NCI-H2196 (cell line): ENCODE measurements at regions not wholly inside any gene's neighbourhood (a gene's known extent, or its start where the extent isn't known, plus 50 kb on each side); places are given as distances from the start of the nearest gene placed in this dataset.

Source experiments
- DNase-seq: peaks from one replicate; lab custom pipeline; 2025; ENCODE audit not compliant: unreplicated experiment; lab: John Stamatoyannopoulos, UW

GRCh38 chr21:15421441-15421881, 308.3 kb upstream of the USP25 start:
- DNase-seq = no peak

- DNase-seq = no peak
Measured at GRCh38 chr21:15421947-15422346, 307.8 kb upstream of the USP25 start.

- no peak for DNase-seq
Measured at GRCh38 chr21:15422783-15423182, 307.0 kb upstream of the USP25 start.

- no peak for DNase-seq
Measured at GRCh38 chr21:15423676-15424445, 305.9 kb upstream of the USP25 start.

- DNase-seq = no peak
Measured at GRCh38 chr21:15425049-15425448, 304.7 kb upstream of the USP25 start.

- no peak for DNase-seq
Measured at GRCh38 chr21:15430023-15430422, 299.8 kb upstream of the USP25 start.

GRCh38 chr21:15430577-15430976, 299.2 kb upstream of the USP25 start:
- no peak for DNase-seq

GRCh38 chr21:15431053-15431452, 298.7 kb upstream of the USP25 start:
- DNase-seq = no peak

- no peak for DNase-seq
Measured at GRCh38 chr21:15433091-15433490, 296.7 kb upstream of the USP25 start.

GRCh38 chr21:15434163-15434905, 295.4 kb upstream of the USP25 start:
- no peak for DNase-seq

GRCh38 chr21:15436031-15436430, 293.8 kb upstream of the USP25 start:
- DNase-seq = no peak

- no peak for DNase-seq
Measured at GRCh38 chr21:15437883-15438282, 291.9 kb upstream of the USP25 start.

GRCh38 chr21:15439726-15440125, 290.1 kb upstream of the USP25 start:
- DNase-seq = no peak

- no peak for DNase-seq
Measured at GRCh38 chr21:15441060-15441493, 288.7 kb upstream of the USP25 start.

GRCh38 chr21:15441992-15442391, 287.8 kb upstream of the USP25 start:
- DNase-seq = no peak

GRCh38 chr21:15442743-15443469, 286.9 kb upstream of the USP25 start:
- no peak for DNase-seq

GRCh38 chr21:15443740-15444117, 286.1 kb upstream of the USP25 start:
- DNase-seq = no peak

GRCh38 chr21:15444118-15444960, 285.4 kb upstream of the USP25 start:
- DNase-seq = no peak

- no peak for DNase-seq
Measured at GRCh38 chr21:15445327-15445726, 284.5 kb upstream of the USP25 start.

- DNase-seq = no peak
Measured at GRCh38 chr21:15446223-15446622, 283.6 kb upstream of the USP25 start.

GRCh38 chr21:15449556-15449955, 280.2 kb upstream of the USP25 start:
- no peak for DNase-seq
